Mammary epithelial cell (primary cell): ENCODE measurements at regions not wholly inside any gene's neighbourhood (a gene's known extent, or its start where the extent isn't known, plus 50 kb on each side); places are given as distances from the start of the nearest gene placed in this dataset.

Source experiments
- EZH2 ChIP-seq: IDR thresholded peaks from 2 replicates; pipeline ENCODE4 v1.6.1; 2012; ENCODE audit warnings: low read length, inconsistent platforms, borderline replicate concordance
- TF ChIP-seq, protein P1 (sequence below), 2 donors: IDR thresholded peaks in 1 of 2; conservative IDR thresholded peaks in 1 of 2; 2 replicates each; pipeline ENCODE4 v1.5.1; 2011 to 2012; ENCODE audit warnings: inconsistent platforms in 2 of 2, low read length in 2 of 2, mild to moderate bottlenecking in 2 of 2, control low read depth in 1 of 2, low read depth in 1 of 2; ENCODE audit not compliant: insufficient read depth in 1 of 2; ENCODE audit errors: extremely low read depth in 1 of 2

DNA sequence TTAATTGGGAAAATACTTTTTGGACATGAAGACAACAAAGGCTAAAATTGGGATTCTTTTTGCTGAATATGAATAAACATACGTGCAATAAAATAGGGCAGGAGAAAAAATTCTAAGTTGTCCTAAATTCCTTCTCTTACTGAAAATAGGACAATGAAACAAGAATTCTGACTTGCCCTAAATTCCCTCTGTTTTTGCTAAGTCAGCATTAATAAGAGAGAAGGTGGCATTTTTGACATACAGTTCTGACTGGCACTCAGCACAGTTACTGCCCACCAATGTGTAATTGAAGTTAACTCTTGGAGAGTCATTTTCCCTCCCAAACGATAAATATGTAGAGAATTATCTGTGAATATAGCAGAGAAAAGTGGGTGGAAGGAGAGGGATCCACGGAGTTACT, 1021.1 kb upstream of the CDH8 start:
- TF ChIP-seq, protein P1, sequence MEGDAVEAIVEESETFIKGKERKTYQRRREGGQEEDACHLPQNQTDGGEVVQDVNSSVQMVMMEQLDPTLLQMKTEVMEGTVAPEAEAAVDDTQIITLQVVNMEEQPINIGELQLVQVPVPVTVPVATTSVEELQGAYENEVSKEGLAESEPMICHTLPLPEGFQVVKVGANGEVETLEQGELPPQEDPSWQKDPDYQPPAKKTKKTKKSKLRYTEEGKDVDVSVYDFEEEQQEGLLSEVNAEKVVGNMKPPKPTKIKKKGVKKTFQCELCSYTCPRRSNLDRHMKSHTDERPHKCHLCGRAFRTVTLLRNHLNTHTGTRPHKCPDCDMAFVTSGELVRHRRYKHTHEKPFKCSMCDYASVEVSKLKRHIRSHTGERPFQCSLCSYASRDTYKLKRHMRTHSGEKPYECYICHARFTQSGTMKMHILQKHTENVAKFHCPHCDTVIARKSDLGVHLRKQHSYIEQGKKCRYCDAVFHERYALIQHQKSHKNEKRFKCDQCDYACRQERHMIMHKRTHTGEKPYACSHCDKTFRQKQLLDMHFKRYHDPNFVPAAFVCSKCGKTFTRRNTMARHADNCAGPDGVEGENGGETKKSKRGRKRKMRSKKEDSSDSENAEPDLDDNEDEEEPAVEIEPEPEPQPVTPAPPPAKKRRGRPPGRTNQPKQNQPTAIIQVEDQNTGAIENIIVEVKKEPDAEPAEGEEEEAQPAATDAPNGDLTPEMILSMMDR (conservative IDR thresholded peaks at IDR 0.05 in 1 of 2, IDR thresholded peaks at IDR 0.05 in 1 of 2; ENCODE audit: extremely low read depth in 1 of 2, insufficient read depth in 1 of 2, low read depth in 1 of 2, low read length in 2 of 2) = no peak
- no peak for TF ChIP-seq EZH2
